ENCODE measurements at regions not wholly inside any gene's neighbourhood (a gene's known extent, or its start where the extent isn't known, plus 50 kb on each side); places are given as distances from the start of the nearest gene placed in this dataset.

GRCh38 chr3:132117642-132118041, 82.8 kb upstream of the CPNE4 start:
- Histone ChIP-seq H3F3A (replicated peaks; ENCODE audit: insufficient read depth) (no peaks in the 10 kb centered on the region), H3K4me2 (no peak overlapping the region), H3K9me2 (no peaks in the 10 kb centered on the region), H3K79me2 (ENCODE audit: insufficient read depth) (no peaks in the 10 kb centered on the region), H3K9ac (no peak overlapping the region), H2AFZ (ENCODE audit: low read depth) (no peak overlapping the region), H3K4me1 (ENCODE audit: control insufficient read depth in 1 of 2, insufficient read depth in 2 of 2, low read depth in 1 of 2, low read length in 1 of 2) (no peaks in the 10 kb centered on the region), H3K4me3 (ENCODE audit: low read depth in 2 of 2, low read length in 1 of 2) (no peak overlapping the region), H3K27ac (ENCODE audit: low read depth in 2 of 2, low read length in 1 of 2) (no peak overlapping the region), H3K9me3 (no peaks in the 10 kb centered on the region), H3K27me3 (ENCODE audit: insufficient read depth) (no peaks in the 10 kb centered on the region), H4K20me1 (ENCODE audit: insufficient read depth) (no peaks in the 10 kb centered on the region), H3K36me3 (replicated peaks in 1 of 2; ENCODE audit: control insufficient read depth in 1 of 2, insufficient read depth in 2 of 2, low read length in 1 of 2) (no peaks in the 10 kb centered on the region)
- no peak for DNase-seq
- TF ChIP-seq EZH2phosphoT487 (IDR thresholded peaks at IDR 0.05; ENCODE audit: borderline replicate concordance, low read depth): no peak
- TF ChIP-seq MAX (IDR thresholded peaks at IDR 0.05; ENCODE audit: low read depth): no peak
- TF ChIP-seq GABPA (IDR thresholded peaks at IDR 0.05; ENCODE audit: low read depth): no peak
- TF ChIP-seq SMC3 (IDR thresholded peaks at IDR 0.05; ENCODE audit: low read depth, low read length): no peak
- TF ChIP-seq RCOR1 (IDR thresholded peaks at IDR 0.05; ENCODE audit: low read length): no peak
- no peak for TF ChIP-seq TEAD4 (IDR thresholded peaks at IDR 0.05; ENCODE audit: borderline replicate concordance, insufficient read depth)
- TF ChIP-seq RFX5 (IDR thresholded peaks at IDR 0.05; ENCODE audit: low read length): no peak
- TF ChIP-seq REST (IDR thresholded peaks at IDR 0.05; ENCODE audit: low read depth, low read length): no peak
- TF ChIP-seq FOXM1 (IDR thresholded peaks at IDR 0.05; ENCODE audit: low read depth): no peak
- TF ChIP-seq YY1 (IDR thresholded peaks at IDR 0.05; ENCODE audit: low read depth): no peak
- TF ChIP-seq RXRA (IDR thresholded peaks at IDR 0.05; ENCODE audit: borderline replicate concordance, low read depth): no peak
- TF ChIP-seq POLR2AphosphoS5 (IDR thresholded peaks at IDR 0.05; ENCODE audit: low read depth, low read length): no peak
- ChIA-PET CTCF (interaction anchor here (0.7 kb wide), 1 partner anchor 79 kb away, joined by 3 read pairs; no protein-coding TSS in a partner anchor), POLR2A (no interaction called here)
- 50% methylated on average over 1 of the region's 1 CpG for WGBS (ENCODE audit: low lambda C conversion rate)

GRCh38 chr3:132119531-132119930, 84.7 kb upstream of the CPNE4 start:
- 12% methylated on average over 1 of the region's 1 CpG for WGBS (ENCODE audit: low lambda C conversion rate)
- ChIA-PET CTCF (interaction anchor here (1.2 kb wide), 1 partner anchor 85 kb away, joined by 3 read pairs; the partner anchor contains the start of gene CPNE4), POLR2A (no interaction called here)
- H3K4me1 ChIP-seq (ENCODE audit: control insufficient read depth in 1 of 2, insufficient read depth in 2 of 2, low read depth in 1 of 2, low read length in 1 of 2): no peaks in the 10 kb centered on the region
- H3K4me3 ChIP-seq (ENCODE audit: low read depth in 2 of 2, low read length in 1 of 2): no peak overlapping the region
- DNase-seq: no peak
- H3K9me3 ChIP-seq: no peaks in the 10 kb centered on the region
- no peak overlapping the region for H3K27ac ChIP-seq (ENCODE audit: low read depth in 2 of 2, low read length in 1 of 2)
- no peaks in the 10 kb centered on the region for H3K9me2 ChIP-seq
- H3K27me3 ChIP-seq (ENCODE audit: insufficient read depth): no peaks in the 10 kb centered on the region
- no peaks in the 10 kb centered on the region for H4K20me1 ChIP-seq (ENCODE audit: insufficient read depth)
- H3K4me2 ChIP-seq: no peak overlapping the region
- H3K36me3 ChIP-seq (replicated peaks in 1 of 2; ENCODE audit: control insufficient read depth in 1 of 2, insufficient read depth in 2 of 2, low read length in 1 of 2): no peaks in the 10 kb centered on the region
- H3K79me2 ChIP-seq (ENCODE audit: insufficient read depth): no peaks in the 10 kb centered on the region
- H2AFZ ChIP-seq (ENCODE audit: low read depth): no peak overlapping the region
- no peak overlapping the region for H3K9ac ChIP-seq
- no peaks in the 10 kb centered on the region for H3F3A ChIP-seq (replicated peaks; ENCODE audit: insufficient read depth)
- no peak for TF ChIP-seq MEF2A (IDR thresholded peaks at IDR 0.05; ENCODE audit: borderline replicate concordance, low read depth)
- no peak for TF ChIP-seq GATA2 (CRISPR knock-in tag; IDR thresholded peaks at IDR 0.05)
- TF ChIP-seq PBX3 (IDR thresholded peaks at IDR 0.05): no peak
- TF ChIP-seq, protein P1, sequence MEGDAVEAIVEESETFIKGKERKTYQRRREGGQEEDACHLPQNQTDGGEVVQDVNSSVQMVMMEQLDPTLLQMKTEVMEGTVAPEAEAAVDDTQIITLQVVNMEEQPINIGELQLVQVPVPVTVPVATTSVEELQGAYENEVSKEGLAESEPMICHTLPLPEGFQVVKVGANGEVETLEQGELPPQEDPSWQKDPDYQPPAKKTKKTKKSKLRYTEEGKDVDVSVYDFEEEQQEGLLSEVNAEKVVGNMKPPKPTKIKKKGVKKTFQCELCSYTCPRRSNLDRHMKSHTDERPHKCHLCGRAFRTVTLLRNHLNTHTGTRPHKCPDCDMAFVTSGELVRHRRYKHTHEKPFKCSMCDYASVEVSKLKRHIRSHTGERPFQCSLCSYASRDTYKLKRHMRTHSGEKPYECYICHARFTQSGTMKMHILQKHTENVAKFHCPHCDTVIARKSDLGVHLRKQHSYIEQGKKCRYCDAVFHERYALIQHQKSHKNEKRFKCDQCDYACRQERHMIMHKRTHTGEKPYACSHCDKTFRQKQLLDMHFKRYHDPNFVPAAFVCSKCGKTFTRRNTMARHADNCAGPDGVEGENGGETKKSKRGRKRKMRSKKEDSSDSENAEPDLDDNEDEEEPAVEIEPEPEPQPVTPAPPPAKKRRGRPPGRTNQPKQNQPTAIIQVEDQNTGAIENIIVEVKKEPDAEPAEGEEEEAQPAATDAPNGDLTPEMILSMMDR (IDR thresholded peaks at IDR 0.05): no peak
- TF ChIP-seq, protein P2, sequence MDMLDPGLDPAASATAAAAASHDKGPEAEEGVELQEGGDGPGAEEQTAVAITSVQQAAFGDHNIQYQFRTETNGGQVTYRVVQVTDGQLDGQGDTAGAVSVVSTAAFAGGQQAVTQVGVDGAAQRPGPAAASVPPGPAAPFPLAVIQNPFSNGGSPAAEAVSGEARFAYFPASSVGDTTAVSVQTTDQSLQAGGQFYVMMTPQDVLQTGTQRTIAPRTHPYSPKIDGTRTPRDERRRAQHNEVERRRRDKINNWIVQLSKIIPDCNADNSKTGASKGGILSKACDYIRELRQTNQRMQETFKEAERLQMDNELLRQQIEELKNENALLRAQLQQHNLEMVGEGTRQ (IDR thresholded peaks at IDR 0.05; ENCODE audit: borderline replicate concordance, low read depth, low read length): no peak
- no peak for TF ChIP-seq FOSL2 (IDR thresholded peaks at IDR 0.05; ENCODE audit: borderline replicate concordance, low read depth)
- TF ChIP-seq IRF3 (IDR thresholded peaks at IDR 0.05; ENCODE audit: low read depth, low read length): no peak
- no peak for TF ChIP-seq NFIC (IDR thresholded peaks at IDR 0.05; ENCODE audit: borderline replicate concordance)
- TF ChIP-seq NRF1 (IDR thresholded peaks at IDR 0.05; ENCODE audit: low read depth, low read length): no peak
